Epithelial cell of esophagus (primary cell): ENCODE measurements at regions not wholly inside any gene's neighbourhood (a gene's known extent, or its start where the extent isn't known, plus 50 kb on each side); places are given as distances from the start of the nearest gene placed in this dataset.

ENCODE experiments used
- DNase-seq: peaks from one replicate; pipeline ENCODE4 v3.0.0; 2010; ENCODE audit warnings: low read depth
- H3K4me3 ChIP-seq: 2 replicates; pipeline ENCODE4 v1.5.1; 2011; ENCODE audit warnings: mild to moderate bottlenecking, low read length, control low read depth
- TF ChIP-seq, protein P1 (sequence below): IDR thresholded peaks from 2 replicates; pipeline ENCODE4 v1.5.1; 2011; ENCODE audit warnings: low read depth, mild to moderate bottlenecking, low read length, control low read depth, inconsistent platforms; ENCODE audit not compliant: insufficient read depth; ENCODE audit errors: missing control alignments

DNA sequence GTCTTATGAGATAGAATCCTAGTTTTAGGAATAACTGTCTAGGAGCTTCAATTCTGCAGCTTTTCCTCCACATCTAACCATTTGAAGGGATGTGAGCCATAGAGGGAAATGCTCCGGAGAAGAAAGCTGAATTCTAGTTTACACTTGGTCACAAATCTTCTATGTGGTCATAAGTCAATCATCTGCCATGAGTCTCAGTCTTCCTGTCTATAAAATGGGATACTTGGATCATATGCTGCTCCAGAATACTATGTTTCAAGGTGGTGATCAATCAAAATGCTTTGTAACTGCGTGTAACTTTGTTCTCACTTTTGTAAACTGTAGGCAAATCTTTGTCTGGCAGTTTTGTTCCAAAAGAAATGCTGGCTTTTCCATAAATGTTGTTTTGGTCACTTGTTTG, 152.0 kb upstream of the SV2C start:
- TF ChIP-seq, protein P1, sequence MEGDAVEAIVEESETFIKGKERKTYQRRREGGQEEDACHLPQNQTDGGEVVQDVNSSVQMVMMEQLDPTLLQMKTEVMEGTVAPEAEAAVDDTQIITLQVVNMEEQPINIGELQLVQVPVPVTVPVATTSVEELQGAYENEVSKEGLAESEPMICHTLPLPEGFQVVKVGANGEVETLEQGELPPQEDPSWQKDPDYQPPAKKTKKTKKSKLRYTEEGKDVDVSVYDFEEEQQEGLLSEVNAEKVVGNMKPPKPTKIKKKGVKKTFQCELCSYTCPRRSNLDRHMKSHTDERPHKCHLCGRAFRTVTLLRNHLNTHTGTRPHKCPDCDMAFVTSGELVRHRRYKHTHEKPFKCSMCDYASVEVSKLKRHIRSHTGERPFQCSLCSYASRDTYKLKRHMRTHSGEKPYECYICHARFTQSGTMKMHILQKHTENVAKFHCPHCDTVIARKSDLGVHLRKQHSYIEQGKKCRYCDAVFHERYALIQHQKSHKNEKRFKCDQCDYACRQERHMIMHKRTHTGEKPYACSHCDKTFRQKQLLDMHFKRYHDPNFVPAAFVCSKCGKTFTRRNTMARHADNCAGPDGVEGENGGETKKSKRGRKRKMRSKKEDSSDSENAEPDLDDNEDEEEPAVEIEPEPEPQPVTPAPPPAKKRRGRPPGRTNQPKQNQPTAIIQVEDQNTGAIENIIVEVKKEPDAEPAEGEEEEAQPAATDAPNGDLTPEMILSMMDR: no peak
- no peak for DNase-seq
- no peak overlapping the region for H3K4me3 ChIP-seq

DNA sequence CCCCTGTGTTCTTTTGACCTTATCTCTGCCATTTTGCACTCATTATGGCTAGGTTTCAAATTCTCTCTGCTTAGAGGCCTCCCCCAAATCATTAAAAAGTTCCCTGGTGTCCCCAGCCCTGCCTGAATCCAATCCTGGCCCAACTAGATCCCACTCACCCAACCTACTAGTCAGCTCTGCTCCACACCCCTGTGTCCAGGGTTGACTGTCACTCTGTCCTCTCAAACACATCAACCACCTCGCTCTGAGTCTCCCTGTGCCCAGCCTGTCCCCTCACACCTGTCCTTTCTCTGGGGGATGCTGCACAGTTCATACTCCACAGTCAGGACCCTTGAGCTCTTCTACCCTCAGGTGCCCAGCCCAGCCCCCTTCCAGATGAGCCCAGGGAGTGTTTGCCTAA, 154.2 kb upstream of the SV2C start:
- TF ChIP-seq, protein P1: no peak

DNA sequence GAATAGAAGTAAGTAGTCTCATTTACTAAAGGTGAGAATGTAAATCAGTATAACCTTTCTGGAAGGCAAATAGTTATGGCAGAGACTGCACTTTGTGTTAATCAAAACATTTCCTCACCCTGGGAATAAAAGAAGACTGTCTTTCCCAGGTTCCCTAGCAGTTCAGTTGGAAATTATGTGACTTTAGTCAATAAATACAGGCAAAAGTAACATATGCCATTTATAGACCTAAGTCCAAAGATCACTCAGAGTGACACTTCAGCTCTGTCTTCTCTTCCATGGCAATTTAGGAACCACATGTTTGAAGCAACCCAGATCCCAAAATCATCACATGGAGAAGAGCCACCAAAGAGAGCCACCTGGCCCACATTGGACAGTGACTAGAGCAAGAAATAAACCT, 160.7 kb upstream of the SV2C start:
- H3K4me3 ChIP-seq: no peak overlapping the region
- TF ChIP-seq, protein P1: no peak
- no peak for DNase-seq

More for the DNA sequence above, 154.2 kb upstream of the SV2C start:
- DNase-seq: no peak
- no peak overlapping the region for H3K4me3 ChIP-seq

DNA sequence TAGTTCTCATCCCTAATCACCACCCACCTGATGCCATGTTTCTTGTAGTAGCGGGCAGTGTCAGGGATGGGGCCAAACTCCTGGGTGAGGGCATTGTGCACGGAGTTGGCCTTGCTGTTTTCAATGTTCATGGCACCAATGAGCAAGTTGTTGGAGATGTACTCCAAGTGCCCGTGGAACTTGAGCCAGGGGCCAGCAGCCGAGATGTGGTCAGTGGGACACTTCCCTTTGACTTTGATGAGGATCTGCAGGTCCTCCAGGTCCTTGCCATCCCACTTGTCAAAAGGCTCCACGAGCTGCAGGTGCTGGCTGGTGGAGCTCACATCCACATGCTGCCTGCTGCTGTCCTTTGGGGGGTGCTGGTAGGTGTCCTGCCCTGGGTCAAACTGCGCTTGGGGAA, 162.2 kb upstream of the SV2C start:
- no peak overlapping the region for H3K4me3 ChIP-seq
- no peak for DNase-seq
- TF ChIP-seq, protein P1: no peak

DNA sequence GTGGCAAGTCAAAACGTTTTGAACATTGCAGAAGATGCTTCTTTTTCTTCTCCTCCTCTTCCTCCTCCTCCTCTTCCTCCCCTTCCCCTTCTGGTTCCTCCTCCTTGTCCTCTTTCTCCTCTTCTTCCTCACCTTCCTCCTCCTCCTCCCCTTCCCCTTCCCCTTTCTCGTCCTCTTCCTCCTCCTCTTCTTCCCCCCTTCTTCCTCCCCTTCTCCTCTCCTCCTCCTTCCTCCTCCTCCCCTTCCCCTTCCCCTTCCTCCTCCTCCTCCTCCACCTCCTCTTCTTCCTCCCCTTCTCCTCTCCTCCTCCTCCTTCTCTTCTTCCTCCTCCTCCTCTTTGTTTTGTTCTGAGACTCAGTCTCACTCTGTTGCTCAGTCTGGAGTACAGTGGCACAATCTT, 167.0 kb upstream of the SV2C start:
- H3K4me3 ChIP-seq: no peak overlapping the region
- no peak for DNase-seq
- TF ChIP-seq, protein P1: no peak

DNA sequence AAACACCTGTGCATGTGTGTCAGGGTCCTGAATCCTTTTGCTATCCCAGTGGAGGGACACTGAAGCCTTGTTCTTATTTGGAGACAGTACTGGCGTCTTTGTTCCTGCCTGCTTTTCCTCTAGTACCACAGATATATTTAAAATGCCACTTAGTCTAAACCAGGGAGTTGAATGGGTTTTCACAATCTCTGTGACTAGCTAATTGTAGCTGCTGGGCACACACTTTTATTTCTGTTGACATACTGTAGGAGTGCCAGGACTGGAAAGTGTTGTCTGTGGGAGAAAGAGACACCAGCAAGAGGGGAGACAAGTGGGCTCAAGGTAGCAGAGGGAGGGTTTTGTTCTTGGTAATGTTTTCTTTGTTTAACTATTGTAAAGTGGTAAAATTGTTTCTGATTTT, 174.0 kb upstream of the SV2C start:
- TF ChIP-seq, protein P1: no peak
- no peak overlapping the region for H3K4me3 ChIP-seq
- no peak for DNase-seq

DNA sequence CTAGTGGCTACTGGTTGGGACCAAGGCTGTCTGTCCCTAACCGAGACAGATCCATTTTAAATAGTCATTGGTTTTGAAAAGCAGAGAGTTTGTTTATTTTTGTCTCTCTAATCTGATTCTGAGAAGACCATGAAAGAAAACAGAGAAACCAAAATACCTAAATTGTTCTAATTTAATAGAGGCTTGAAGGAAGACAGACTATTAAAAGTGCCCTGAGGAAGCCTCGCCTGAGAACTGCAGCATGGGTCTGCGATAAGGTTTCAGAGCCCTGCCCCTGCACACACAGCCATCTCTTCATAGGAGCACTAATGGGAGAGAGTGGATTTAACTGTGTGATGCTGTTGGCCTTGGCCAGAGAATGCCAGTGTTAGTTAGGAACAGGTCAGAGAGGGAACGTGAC, 175.5 kb upstream of the SV2C start:
- no peak overlapping the region for H3K4me3 ChIP-seq
- no peak for DNase-seq
- TF ChIP-seq, protein P1: no peak
